Kidney epithelial cell (primary cell): ENCODE measurements at regions not wholly inside any gene's neighbourhood (a gene's known extent, or its start where the extent isn't known, plus 50 kb on each side); places are given as distances from the start of the nearest gene placed in this dataset.

Experiments used
- DNase-seq: peaks from one replicate; pipeline ENCODE4 v3.0.0-alpha.2; 2010; ENCODE audit warnings: low read depth
- H3K27me3 ChIP-seq: 2 replicates; pipeline ENCODE4 v1.6.0; 2011; ENCODE audit warnings: low read length; ENCODE audit not compliant: control insufficient read depth, insufficient read depth
- H3K36me3 ChIP-seq: 2 replicates; pipeline ENCODE4 v1.5.1; 2011; ENCODE audit warnings: low read length; ENCODE audit not compliant: control insufficient read depth, insufficient read depth
- H3K4me3 ChIP-seq: 2 replicates; pipeline ENCODE4 v1.5.1; 2011; ENCODE audit warnings: low read depth, mild to moderate bottlenecking, control low read depth, low read length
- CTCF ChIP-seq: IDR thresholded peaks from 2 replicates; pipeline ENCODE4 v1.5.1; 2011; ENCODE audit warnings: mild to moderate bottlenecking, moderate library complexity, low read length, control low read depth, inconsistent platforms; ENCODE audit not compliant: insufficient read depth, poor library complexity, severe bottlenecking

GRCh38 chr6:86535100-86535499 lies 402.2 kb upstream of the HTR1E start:
- TF ChIP-seq CTCF: no peak
- no peaks in the 10 kb centered on the region for H3K27me3 ChIP-seq
- H3K36me3 ChIP-seq: no peaks in the 10 kb centered on the region
- DNase-seq: no peak
- H3K4me3 ChIP-seq: no peak overlapping the region

GRCh38 chr6:86529635-86530034 lies 407.7 kb upstream of the HTR1E start:
- no peak for DNase-seq
- H3K27me3 ChIP-seq: no peaks in the 10 kb centered on the region
- TF ChIP-seq CTCF: no peak
- H3K36me3 ChIP-seq: no peaks in the 10 kb centered on the region
- no peak overlapping the region for H3K4me3 ChIP-seq

GRCh38 chr6:86526238-86526637 lies 411.1 kb upstream of the HTR1E start:
- no peaks in the 10 kb centered on the region for H3K27me3 ChIP-seq
- no peak for TF ChIP-seq CTCF
- no peak for DNase-seq
- H3K36me3 ChIP-seq: no peaks in the 10 kb centered on the region
- H3K4me3 ChIP-seq: no peak overlapping the region

GRCh38 chr6:86516087-86516486 lies 421.2 kb upstream of the HTR1E start:
- no peak for TF ChIP-seq CTCF
- Histone ChIP-seq H3K27me3 (no peaks in the 10 kb centered on the region), H3K4me3 (no peak overlapping the region), H3K36me3 (no peaks in the 10 kb centered on the region)
- no peak for DNase-seq

- no peak for TF ChIP-seq CTCF
- Histone ChIP-seq H3K36me3 (no peaks in the 10 kb centered on the region), H3K4me3 (no peak overlapping the region), H3K27me3 (no peaks in the 10 kb centered on the region)
- no peak for DNase-seq
These were observed 425.4 kb upstream of the HTR1E start for GRCh38 chr6:86511962-86512361.

GRCh38 chr6:86508230-86508629 lies 429.1 kb upstream of the HTR1E start:
- TF ChIP-seq CTCF: no peak
- DNase-seq: no peak
- no peaks in the 10 kb centered on the region for H3K36me3 ChIP-seq
- no peaks in the 10 kb centered on the region for H3K27me3 ChIP-seq
- H3K4me3 ChIP-seq: no peak overlapping the region
